Activated T-helper 9 cell treated with anti-CD3 and anti-CD28 coated beads, Interleukin-2, amount 50 U/mL, for 16 hours (primary cell): ENCODE measurements at regions not wholly inside any gene's neighbourhood (a gene's known extent, or its start where the extent isn't known, plus 50 kb on each side); places are given as distances from the start of the nearest gene placed in this dataset.
"Not testable (repeated sequence)": the region's sequence is repeated elsewhere in the genome, so short reads cannot be mapped to it uniquely, and the experiment has no call there.

ENCODE experiments used
- DNase-seq: peaks from one replicate; pipeline ENCODE4 v3.0.0-alpha.2; 2020; ENCODE audit warnings: low read depth

DNA sequence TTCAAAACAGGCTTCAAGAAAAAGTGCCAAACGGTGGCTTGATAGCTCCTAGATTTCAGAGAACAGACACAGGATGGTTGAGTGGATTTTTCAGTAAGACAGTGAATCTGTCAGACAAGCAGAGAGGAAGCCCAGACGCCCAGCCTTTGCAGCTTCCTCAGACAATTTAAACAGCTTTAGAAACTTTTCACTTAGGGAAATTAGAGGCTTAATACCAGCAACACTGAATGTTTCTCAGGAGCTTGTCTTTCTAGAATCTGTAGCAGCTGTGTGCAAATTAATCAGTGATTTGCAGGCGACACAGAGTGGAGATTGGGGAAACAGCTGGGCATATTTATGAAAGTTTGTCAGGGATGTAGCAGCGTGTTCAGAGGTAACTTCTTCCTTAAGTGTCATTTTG lies 362.1 kb downstream of the GALC start:
- DNase-seq: no peak

DNA sequence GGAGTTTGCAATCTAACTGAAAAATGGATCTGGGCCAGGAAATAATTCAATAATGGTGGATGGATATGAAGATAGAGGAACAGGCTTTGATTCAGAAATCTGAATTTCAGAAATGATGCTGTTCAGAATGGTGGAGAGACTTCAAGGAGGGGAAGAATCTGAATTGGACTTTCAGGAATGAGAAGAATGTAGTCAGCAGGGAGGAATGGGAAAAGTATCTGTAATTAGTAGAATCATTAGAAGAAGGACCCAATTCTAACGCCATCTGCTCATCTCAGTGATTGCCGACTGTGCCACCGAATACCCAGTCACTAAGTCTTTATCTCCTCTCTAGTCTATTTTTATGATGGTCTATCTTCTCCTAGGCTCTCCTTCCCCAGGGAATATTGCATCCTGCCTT lies 363.2 kb downstream of the GALC start:
- no peak for DNase-seq

DNA sequence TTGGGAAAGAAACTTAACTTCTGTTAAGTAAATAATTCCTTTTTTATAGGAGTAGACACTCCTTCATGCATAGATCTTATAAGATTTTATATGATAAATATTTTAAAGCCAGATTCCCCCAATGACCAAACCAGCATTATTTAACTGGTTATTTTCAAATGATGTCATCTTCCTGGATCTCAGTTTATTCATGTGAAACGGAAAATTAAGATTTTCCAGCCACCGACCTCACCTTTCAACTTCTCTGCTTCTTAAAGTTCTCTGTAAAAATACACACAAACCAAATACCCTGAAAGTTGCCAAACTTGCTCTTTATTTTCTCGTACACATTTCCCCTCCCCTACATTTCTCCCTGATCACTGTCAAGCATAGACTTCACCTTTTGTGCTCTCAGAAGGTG lies 364.2 kb downstream of the GALC start:
- no peak for DNase-seq

DNA sequence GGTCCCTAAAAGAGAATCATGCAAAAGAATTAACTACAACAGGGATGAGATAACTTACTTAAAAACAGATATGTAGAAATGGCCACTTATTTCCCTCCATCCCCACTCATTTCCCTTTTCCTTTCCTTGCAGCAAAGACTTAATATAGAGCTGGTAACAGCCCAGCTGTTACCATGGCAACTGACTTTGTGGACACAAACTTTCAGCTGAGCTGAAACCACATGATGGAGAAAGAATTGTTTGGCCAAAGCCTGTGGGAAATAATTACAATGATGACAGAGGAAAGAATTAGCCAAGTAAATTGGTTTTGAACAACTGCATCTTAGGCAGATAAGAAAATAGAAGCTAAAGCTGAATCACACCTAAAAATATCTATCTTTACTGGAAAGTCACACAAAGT lies 364.9 kb downstream of the GALC start:
- DNase-seq: no peak

DNA sequence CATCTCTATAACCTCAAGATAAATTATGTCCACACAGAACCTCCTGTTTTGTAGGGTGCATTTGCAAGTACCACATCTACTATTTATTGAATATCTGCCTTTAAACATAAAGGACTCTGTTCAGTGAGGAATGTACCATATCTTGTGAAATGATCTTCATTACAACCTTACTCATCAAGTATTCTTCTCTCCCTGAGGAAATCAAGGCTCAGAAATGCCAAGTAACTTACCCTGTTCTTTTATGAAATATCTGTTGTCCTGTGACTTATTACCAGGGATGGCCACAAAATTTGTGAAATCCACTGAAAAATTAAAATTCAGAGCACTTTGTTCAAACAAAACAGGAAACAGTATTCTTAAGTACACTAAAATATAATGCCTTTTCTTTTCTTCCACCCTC lies 366.7 kb downstream of the GALC start:
- no peak for DNase-seq

DNA sequence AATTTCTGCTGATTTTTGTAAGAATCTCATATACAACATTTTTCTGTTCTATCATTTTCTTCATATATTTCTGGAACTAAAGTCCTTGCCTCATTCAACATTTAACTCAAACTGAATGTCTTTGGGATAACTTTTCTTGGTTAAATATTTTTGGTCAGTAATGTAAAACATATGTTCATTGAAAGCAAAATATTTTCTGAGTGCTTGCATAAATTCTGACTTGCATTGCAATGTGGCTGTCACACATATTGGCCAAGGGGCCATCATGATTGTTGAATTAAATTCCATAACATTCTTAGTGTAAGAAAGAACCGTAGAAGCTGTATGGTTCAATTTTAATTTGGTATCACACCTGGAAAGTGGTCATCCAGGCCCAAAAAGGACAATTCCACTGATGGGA lies 369.4 kb downstream of the GALC start:
- DNase-seq: no peak

DNA sequence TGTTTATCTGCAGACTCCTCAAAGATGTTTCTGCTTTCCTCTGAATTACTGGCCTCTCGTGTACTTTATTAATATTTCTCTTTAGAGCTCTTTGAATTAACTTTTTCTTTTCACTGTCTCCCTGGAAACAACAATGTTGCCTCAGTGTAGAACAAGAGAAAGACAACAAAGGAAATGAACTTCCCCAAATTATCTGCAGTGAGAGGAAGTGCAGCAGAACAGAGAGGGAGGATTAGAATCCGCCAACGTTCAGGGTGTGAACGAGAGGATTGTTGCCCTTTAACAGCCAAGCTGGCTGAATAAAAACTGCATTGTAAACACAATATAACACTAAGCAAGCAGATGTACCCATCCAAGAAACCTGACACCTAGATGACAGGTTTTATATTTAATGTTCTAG lies 375.9 kb downstream of the GALC start:
- no peak for DNase-seq

DNA sequence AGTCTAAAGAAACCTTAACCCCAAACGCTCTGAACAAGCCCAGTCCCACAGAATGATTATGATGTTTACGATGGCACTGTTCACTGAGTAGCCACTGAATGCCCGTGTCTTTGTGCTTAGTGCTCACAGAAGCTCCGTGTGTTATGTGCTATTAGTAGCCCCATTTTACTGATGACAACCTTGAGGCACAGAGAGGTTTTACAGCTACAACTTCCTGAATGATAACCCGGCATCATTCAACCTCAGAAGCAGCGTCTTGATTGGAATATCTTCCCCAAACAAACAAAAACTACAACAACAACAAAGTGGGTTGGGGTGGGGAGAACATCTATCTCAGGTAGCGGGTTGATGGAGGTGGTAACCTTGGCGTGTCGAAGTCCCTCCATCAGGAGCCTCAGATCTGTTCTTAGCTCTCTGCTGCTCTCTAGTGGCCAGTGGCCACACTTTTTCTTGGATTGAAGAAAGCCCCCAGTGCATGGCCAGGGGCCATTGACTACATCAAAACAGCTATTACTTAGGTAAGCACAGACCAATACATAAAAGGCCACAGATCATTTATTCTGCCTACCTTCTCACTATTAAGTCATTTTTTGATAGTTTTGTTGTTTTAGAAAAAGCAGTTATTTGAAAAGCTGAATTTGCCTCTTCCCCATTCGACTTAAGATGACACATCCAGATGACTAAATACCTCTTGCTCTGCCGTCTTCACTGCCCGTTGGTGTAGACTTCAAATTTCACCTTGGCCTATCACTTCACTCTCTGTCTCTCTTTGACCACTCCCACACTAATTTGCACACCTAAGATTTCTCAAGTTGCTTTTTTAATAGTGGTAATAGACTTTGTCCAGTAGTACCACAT lies 376.9 kb downstream of the GALC start:
- no peak for DNase-seq

DNA sequence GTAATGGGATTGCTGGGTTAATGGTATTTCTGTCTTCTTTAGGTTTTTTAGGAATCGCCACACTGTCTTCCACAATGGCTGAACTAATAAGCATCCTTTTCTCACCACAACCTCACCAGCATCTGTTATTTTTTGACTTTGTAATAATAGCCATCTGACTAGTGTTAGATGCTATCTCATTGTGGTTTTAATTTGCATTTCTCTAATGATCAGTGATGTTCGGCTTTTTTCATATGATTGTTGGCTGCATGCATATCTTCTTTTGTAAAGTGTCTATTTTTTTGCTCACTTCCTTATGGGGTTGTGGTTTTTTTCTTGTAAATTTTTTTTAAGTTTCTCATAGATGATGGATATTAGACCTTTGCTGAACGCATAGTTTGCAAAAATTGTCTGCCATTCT lies 377.9 kb downstream of the GALC start:
- no peak for DNase-seq

DNA sequence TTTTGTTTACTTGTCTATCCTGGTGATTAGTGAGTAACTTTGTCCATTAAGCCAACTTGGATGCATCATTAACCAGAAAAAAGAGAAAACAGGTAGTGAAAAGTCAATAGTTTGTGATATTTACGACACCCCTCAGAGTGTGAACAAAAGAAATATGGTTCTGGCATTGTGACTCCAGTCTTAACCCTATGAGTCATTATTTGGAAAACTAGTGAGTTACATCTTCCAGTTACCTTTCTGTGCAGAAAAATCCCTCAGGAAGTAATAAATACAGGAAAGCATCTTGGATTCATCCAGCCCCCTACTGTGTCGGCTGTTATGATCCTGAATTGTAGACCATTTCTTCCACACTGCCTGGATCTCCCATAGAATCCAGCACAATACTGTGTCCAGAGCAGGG lies 379.1 kb downstream of the GALC start:
- no peak for DNase-seq

DNA sequence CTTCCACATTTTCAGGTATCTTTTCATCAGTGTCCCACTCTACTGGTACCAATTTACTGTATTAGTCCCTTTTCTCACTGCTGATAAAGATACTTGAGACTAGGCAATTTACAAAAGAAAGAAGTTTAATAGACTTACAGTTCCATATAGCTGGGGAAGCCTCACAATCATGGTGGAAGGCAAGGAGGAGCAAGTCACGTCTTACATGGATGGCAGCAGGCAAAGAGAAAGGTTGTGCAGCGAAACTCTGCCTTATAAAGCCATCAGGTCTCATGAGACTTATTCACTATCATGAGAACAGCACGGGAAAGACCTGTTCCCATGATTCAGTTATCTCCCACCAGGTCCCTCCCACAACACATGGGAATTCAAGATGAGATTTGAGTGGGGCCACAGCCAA lies 385.9 kb downstream of the GALC start:
- DNase-seq: not testable (repeated sequence)

DNA sequence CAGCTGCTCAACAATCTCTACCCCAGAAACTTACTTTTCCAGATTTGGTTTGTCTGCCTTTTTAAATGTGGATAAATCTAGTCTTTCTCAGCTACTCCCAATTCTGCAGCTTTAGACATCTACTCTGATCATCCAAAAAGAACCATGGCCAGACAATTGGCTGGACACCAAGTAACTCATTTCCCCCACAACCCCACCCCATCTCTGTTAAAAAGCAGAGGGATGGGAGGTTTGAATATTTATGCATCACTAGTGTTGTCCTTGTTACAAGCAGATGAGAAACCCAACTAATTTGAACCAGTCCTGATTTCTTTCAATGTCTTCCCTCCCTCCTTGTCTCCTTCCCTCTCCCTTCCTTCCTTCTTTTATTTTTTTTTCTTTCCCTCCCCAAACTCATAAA lies 391.9 kb downstream of the GALC start:
- DNase-seq: no peak

DNA sequence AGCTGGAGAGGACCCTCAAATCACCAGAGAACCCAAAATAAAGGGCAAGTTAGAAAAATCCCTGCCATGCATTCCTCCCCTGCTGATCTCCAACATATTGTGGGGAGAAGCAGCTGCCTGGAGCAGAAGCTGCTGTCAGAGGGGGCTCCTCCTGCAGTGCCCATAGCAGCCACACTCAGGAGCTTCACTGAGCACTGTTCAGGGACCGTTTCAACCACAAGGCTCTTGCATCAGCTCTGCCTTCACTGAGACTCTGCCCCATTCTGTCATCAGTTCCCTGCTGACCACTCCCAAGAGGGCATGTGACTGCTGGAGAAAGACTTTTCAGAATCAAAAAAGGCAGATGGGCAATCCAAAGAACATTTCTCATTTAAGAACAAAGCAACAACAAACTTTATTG lies 392.7 kb downstream of the GALC start:
- DNase-seq: no peak

DNA sequence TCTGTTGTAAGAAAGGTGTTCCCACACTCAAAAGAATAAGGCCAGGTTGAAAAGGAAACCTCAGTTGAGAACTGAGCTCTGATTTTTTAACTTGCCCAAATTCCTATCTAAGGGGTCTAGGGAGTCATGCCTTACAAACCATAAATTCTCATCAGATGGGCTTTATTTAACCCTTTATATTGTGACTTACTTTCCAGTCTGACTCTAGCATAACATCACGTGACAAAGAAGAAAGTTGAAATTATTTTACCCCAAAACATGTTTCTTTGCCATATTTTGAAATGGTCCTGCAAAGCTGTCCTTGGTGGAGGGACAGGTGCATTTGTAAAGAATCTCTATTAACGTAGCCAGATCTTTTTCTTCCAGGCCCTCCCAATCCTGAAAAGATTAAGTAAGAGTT lies 411.7 kb downstream of the GALC start:
- DNase-seq: no peak

DNA sequence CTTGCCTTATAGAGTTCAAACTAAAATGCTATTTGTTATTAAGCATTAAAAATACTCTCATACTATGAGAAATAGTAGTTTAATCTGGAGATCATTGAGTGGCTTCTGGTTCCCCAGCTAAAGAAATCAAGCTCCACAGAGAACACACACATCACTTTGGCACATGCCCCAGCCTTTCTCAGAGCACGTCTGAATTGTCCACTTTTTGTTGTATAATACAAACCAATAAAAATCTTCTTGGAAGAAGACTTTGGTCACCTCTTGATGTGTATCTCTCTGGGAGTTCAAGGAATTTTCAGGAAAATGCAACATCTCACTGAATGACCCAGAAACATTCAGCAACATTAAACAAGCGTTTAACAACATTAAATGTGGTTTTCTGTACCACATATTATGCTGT lies 413.9 kb downstream of the GALC start:
- no peak for DNase-seq

DNA sequence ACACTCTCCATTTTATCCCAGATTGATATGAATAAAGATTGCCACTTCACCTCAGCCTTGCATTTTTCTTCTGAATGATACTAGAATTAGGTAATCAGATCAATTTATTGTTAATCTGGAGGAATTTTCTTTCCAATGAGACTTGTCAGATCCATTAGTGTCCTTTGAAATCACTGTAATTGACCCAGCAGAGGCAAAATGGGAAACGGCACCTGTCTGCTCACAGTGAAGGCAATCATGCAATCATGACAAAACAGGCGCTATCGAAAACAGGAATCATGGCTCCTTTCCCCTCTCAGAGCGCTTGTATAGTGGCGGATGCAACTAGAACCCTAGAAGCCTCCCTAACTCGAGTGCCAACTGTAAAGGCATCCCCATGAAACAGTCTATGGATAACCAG lies 417.6 kb downstream of the GALC start:
- no peak for DNase-seq

DNA sequence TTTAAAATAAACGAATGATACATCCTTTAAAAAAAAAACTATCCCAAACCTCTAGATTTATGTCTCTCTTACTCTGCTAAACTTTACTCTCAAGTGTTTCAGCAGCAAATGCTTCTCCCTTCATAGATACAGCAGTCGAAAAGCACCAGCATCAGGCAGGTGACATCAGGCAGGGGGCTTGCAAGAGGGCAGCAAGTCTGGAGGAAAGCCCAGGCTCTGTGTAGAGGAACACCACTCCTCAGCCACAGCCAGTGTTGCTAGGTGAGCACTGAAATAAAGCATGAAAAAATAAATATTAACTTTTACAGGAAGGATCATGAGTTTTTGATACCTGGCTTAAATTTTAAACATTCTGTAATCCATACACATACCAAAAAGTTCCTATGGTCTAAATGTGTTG lies 419.4 kb downstream of the GALC start:
- DNase-seq: no peak

DNA sequence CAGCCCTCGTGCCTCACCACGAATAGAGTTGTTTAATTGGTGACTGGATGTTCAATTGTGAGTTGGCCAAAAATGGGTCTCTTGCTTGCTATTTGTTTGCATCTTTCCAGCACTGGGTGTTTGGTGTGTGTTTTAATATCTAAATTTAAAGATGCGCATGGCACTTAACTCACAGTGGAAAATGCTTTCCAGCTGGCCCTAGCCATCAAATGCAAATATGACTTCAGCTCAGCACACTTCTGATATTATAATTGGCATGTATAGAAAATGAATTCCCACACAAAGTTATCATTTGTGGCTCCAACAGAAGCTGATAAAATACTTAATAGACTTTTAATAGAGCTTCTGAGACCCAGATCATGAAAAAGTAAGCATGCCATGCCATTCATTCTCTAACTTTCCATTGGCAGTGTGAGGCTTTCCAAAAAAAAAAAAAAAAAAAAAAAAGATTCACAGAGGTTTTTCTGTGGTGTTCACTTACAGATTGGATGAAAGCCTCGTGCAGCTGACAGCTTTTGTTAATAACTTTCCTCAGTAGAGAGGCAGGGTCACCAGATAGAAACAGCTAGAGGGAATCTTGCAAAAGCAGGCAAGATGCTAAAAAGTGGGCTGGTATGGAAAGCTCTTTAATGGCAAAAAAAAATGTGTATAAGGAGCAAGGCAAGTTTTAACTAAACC lies 425.2 kb downstream of the GALC start:
- DNase-seq: no peak

DNA sequence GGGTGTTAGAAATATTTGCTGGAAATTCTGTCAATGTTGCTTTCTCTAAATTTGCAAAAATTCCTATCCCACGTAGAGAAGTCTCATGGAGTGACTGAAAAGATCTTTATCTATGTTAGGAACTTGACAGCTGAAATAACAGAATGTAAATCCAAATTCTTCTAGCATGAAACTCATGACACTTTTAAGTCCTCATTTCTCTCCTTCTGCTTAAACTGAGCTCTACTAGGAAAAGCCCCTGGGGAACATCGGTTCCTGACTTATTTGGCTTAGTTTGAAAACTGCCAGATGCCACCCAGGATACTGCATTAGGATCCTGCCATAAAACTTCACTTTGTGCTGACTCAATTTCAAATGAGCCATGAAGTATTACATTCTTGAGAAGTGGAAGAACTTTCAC lies 426.0 kb downstream of the GALC start:
- no peak for DNase-seq

DNA sequence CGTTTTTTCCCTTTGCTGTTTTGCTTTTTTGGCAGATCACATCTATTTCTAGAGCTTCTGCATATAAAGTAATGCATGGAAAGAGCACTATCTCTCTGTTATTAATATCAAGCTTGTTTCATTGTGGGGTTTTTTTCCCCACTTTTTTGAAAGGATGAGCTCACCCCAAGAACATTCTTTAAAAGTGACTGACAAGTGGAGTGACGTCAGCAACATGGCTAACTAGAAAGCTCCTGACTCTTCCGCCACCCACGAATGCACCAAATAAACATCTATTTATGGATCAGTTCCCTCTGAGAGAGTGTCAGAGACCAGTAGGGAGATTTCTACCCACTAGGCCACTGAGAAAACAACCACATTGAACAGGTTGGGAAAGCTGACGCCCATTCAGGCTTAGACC lies 445.4 kb downstream of the GALC start:
- no peak for DNase-seq

DNA sequence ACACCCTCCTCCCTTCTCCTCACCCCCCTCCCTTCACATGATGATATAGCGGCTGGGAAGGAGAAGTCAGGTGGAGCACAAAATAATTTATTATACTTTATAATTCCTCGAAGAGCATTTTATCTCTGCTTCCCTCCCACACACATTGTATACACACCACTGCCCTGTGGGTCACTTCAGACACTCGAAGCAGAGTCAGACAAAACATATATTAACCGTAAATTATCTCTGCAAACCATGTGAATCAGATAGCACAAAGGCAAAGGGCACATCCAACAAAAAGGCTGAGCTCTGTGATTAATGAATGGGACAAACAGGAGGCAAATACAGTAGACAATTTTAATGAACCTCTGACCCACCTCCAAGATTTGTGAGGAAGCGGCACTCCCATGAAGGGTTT lies 450.7 kb downstream of the GALC start:
- no peak for DNase-seq

DNA sequence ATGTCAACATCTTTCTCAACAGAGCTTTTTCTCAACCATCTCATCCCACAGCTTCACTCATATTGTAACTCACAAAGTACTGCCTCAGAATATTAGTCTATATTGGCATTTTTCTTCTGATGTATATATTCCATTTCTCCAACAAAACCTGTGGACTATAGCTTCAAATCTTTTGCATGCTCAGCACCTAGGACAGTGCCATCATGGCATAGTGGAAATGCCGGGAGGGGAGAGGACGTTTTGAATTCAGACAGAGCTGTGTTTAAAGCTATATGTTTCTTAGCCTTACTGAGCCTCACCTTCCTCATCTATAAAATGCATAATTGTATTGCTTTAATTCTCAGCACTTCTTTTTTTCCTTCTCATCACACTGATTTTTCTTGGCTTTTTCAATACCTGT lies 452.6 kb downstream of the GALC start:
- DNase-seq: no peak

DNA sequence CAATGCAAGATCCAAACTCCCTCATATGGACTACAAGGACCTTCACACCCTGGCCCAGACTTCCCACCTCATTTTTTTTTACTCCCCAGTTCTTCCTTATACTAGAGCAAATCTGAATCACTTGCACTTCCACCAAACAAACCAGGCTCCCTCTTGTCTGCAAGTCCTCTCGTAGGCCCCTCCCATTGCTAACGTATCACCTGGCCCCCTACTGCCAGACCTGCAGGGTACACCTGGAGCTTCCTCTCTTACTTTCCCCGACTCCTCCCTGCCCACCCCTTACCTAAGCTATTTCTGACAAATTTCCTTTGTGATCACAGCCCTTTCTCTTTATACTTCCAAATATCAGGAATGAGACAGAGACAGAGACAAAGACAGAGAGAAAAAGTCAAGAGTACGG lies 463.9 kb downstream of the GALC start:
- no peak for DNase-seq

DNA sequence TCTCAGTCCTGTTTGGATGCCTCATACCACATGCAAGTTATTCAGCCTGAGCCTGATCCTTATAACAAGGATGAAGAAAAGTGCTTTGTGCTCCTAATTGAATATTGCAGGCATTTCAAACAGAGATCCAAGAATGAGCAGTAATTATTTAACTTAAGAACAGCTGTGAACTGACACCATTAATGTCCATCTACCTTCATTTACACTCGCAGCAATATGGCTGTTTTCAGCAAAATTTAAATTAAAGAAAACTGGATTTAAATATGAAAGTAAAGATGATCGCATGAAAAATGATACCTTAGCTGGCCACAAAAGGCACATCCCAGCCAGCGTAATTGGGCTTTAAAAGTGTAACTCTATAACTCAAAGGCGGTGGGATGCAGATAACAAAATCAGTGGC lies 466.3 kb downstream of the GALC start:
- no peak for DNase-seq
